ENCODE measurements at regions not wholly inside any gene's neighbourhood (a gene's known extent, or its start where the extent isn't known, plus 50 kb on each side); places are given as distances from the start of the nearest gene placed in this dataset.

- DNase-seq (ENCODE audit: low read depth in 2 of 2): no peak
Observed at GRCh38 chr18:26794230-26795101, 71.0 kb downstream of the AQP4 start.

DNA sequence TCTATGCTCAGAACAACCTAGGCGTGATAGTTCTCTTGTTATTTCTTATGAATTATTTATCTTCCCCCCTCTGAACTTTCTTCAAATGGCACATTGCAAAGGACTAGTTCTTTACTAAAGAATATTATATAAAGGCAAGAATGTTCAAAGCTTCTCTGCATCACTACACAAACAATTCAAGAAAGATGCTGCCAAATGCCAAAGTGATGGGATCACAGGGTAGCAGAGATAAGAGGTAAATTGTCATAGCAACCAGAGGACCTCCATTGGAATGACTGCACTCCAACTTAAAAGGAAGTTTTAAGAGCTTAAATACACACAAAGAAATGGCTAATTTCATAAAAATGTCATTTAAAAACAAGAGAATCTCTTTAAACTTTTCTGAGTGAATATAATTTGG, 72.8 kb downstream of the AQP4 start:
- DNase-seq (ENCODE audit: low read depth in 2 of 2): no peak

DNA sequence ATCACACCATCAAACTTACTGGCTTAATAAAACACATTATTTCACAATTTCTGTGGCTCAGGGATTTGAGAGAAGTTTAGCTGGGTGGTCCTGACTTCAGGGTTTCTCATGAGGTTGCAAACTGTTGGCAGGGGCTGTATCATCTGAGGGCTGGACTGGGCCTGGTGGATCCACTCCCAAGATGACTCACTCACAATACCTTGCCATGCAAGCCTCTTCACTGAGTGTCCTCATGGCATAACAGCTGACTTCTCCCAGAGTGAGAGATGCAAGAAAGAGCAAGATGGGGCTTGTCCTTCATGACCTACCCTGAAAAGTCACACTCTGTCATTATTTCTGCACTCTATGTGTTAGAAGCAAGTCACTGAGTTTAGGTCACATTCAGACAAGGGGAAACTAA, 73.8 kb downstream of the AQP4 start:
- no peak for DNase-seq (ENCODE audit: low read depth in 2 of 2)

GRCh38 chr18:26784599-26784998, 80.9 kb downstream of the AQP4 start:
- DNase-seq (ENCODE audit: low read depth in 2 of 2): no peak

DNA sequence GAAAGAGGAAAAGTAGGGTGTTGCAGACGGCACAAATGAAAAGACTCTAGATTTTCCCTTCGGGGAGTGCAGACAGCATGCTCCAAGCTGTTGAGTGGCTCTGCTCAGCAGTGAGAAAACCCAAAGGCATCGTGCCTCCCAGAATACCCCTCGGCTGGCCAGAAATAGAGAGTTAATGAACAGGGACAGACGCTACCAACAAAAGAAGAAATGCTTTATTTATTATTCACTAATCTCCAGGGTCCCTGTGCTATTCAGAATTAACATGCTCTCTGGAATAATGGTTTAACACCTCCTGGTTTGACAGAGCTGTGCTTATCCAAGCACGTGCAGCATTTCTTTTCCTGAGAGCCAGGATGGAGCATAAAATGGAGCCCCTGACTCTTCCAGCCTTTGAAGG, 82.3 kb downstream of the AQP4 start:
- DNase-seq (ENCODE audit: low read depth in 2 of 2): no peak

DNA sequence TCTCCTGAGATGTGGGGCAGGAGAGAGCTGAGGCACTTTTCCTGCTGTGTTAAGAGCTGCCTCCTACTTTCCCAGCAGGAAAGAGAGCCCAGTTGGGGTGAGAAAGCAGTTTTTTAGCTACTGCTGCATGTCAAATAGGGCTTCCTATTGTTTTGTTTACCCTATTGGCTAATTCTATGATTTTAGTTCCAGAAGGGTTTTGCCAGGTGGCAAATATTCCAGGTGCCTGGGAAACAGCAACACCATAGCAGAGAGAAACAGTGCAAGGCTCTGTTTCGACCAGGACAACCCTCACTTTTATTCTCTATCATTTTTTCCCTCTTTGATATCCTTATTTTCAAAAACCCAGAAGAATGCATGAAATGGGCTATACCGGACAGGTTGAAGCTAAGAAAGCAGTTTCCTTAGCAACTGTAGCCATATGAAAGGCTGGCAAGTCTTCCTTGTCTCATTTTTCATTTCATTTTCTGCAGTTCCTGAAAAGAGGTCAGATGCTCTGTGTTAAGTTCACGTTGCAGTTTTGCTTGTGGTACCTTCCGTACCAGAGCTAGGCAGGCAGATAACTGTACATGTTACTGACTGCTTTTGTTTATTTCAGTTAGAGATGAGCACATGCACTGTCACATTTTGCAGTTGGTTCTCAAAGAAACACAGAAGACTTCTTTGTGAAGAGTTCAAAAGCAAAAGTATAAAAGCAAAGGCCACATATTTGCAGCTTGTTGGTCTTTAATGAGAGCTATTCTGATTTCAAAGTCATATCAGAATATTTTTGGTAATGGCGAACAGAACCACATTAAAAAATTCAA, 84.8 kb downstream of the AQP4 start:
- no peak for DNase-seq (ENCODE audit: low read depth in 2 of 2)

DNA sequence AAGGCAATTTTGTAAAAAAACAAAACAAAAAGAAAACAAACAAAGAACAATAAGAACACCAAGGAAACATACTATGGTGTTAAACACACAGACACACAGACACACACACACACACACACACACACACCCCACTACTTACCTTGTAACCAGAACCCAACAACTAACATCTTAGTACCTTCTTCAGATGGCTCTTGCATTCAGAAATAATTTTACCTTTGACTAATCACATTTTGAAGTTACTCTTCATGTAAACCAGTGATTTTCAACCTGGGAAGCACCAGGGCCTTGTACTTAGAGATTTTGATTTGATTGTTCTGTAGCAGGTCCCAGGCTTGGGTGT, 87.5 kb downstream of the AQP4 start:
- DNase-seq (ENCODE audit: low read depth in 2 of 2): no peak

DNA sequence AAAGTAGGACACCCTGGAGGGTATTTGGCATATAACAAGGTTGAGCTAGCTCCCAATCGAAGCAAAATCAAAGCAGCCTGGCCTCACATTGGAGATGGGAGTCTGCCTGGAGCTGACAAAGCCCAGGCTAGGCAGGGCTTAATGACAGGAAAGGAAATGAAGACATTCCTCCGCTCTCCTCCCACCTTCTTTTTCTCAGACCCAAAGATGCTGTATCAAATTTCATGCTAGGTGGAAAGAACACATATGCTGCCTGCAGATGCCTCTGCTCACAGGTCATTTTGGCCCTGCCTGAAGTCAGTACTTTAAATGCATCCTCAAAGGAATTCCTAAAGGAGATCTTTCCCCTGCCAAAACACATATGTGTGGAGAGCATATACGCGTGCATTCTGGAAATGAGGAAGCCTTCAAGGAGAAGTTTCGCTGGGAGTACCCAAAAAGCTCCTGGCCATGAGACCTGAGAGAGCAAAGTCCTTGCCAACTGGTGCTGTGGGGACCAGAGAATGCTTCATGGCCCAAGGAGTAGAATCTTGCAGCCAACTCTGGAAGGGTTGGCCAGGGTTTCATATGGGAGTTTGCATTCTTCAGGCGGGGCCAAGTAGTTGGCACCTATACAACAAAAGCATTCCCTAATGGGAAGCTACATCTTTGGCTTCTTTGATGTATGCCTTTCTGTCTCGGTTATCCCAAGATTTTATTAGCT, 88.0 kb downstream of the AQP4 start:
- no peak for DNase-seq (ENCODE audit: low read depth in 2 of 2)

- DNase-seq (ENCODE audit: low read depth in 2 of 2): no peak
Observed at GRCh38 chr18:26772691-26773090, 92.8 kb downstream of the AQP4 start.

- no peak for DNase-seq (ENCODE audit: low read depth in 2 of 2)
Observed at GRCh38 chr18:26771524-26771923, 94.0 kb downstream of the AQP4 start.

- DNase-seq (ENCODE audit: low read depth in 2 of 2): no peak
Observed at GRCh38 chr18:26768385-26768784, 97.1 kb downstream of the AQP4 start.

DNA sequence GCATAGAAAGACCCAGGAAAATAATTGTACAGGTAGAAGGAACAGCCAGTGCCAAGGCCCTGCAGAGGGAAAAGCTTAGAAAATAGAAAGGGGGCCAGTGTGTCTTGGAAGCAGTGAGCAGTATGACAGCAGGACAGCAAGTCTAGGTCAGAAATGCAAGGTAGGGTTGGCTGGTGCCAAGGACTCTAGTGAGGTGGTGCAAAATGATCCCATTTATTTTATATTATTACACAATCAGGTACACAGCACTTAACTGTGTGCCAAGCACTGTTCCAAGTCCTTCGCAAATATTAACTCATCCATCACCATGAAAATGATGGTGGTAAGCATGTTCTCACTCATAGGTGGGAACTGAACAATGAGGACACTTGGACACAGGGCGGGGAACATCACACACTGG, 100.0 kb downstream of the AQP4 start:
- DNase-seq (ENCODE audit: low read depth in 2 of 2): no peak

DNA sequence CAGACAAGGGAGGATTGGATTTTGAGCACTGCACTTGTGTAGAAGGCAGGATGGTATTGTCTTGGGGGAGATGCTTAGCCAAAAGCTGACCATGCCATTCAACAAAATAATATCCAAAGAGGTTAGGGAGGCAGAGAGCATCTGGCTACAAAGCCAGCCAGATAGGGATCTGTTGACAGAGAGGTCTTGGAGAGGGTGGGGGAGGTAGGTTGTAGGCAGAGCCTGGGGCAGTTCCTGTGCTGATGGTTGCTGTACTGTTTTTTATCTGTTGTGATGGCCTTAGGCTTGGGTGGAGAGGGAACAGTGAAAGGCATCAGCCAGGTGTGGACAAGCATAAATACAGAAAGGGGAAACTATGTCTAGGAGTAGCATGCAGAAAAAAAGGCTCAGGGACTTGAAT, 100.9 kb downstream of the AQP4 start:
- no peak for DNase-seq (ENCODE audit: low read depth in 2 of 2)

GRCh38 chr18:26764177-26764576, 101.3 kb downstream of the AQP4 start:
- DNase-seq (ENCODE audit: low read depth in 2 of 2): no peak

- no peak for DNase-seq (ENCODE audit: low read depth in 2 of 2)
Observed at GRCh38 chr18:26763446-26764110, 101.9 kb downstream of the AQP4 start.

DNA sequence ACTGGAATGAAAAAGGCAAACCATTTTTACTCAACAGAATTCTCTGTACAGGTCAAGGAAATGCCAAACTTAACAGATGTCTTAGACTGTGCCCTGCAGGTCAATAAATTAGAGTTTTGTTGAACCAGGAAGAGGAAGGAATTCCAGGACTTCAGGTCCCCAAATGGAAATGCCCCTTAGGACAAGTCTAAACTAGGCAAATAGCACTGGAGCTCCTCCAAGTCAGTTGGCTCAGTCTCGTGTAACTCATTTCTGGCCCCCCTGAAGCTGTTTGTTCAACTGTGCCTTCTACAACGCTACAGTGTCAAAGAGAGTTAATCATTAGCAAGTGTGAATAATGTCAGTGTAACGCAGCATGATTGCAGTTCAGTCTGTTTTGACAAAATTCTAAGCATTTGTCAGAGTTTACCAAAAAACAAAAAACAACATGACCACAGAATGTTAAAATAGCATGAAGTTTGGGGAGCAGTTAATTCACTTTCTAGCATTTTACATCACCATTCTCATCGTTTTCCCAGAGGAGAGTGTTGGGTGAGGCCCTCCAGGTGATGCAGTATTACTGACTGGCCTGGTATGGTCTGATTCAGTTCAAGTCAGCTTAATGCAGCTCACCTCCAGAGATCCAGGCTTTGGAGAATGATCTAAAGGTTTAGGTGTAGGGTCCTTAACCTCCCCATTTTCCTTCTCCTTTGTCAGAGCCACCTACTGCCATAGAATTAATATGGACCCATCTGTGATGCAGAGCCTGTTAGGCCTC, 108.1 kb downstream of the AQP4 start:
- no peak for DNase-seq (ENCODE audit: low read depth in 2 of 2)

DNA sequence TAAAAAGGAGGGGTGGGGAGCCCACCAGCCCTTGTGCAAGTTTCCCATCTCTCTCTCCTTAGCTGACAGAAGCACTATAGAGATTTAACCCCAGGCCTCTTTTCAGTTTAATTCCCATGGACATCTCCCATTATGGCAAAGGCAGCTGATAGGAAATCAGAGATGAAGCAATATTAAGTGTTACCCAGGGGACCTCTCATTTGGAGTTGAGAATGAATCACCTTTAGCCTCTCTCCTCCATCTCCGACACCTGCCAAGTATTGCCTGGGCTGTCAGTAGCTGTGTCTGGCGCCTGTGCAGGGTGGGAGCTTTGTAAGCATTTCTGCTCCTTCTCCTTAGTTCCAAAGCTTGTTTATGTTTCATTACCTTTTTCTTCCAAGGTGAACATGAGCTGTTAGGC, 109.0 kb downstream of the AQP4 start:
- DNase-seq (ENCODE audit: low read depth in 2 of 2): no peak

- DNase-seq (ENCODE audit: low read depth in 2 of 2): no peak
Observed at GRCh38 chr18:26746826-26747475, 118.6 kb downstream of the AQP4 start.

DNA sequence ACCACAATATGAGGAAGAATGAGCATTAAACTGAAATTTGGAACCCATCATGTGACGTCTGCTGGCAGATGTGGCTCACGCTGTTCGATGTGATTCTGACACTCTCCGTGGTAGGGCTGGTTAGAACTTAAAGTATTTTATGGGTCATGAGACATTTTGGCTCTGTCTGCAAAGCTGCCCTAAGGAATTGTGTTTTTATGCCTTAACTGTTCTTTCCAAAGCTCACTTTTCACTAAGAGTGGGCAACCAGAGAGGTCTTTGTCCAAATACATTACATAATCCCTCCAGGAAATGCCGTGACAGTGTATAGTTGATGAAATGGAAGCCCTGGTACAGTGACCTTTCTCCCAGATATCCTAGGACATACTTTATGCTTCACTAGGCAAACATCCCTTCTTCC, 119.1 kb downstream of the AQP4 start:
- DNase-seq (ENCODE audit: low read depth in 2 of 2): no peak

- no peak for DNase-seq (ENCODE audit: low read depth in 2 of 2)
Observed at GRCh38 chr18:26745288-26746181, 120.0 kb downstream of the AQP4 start.
